Cardiac fibroblast (primary cell): ENCODE measurements at regions not wholly inside any gene's neighbourhood (a gene's known extent, or its start where the extent isn't known, plus 50 kb on each side); places are given as distances from the start of the nearest gene placed in this dataset.

Experiments used
- DNase-seq, 2 donors: peaks; one replicate each; pipeline versions ENCODE4 v3.0.0 to v3.0.0-alpha.2; 2010; ENCODE audit warnings: low read depth in 2 of 2
- H3K4me3 ChIP-seq, 2 donors: replicated peaks in 1 of 2; 1 replicate in 1 of 2; 2 replicates in 1 of 2; pipeline ENCODE4 v1.5.1; 2011; ENCODE audit warnings: low read depth in 2 of 2, low read length in 2 of 2, mild to moderate bottlenecking in 2 of 2, moderate library complexity in 1 of 2
- CTCF ChIP-seq: IDR thresholded peaks from one replicate; pipeline ENCODE4 v1.5.1; 2011; ENCODE audit warnings: low read depth, mild to moderate bottlenecking, low read length, inconsistent platforms

- no peak for DNase-seq
Measured at GRCh38 chr2:9100080-9100876, 96.8 kb upstream of the MBOAT2 start.

GRCh38 chr2:9099341-9099751 is 95.9 kb upstream of the MBOAT2 start:
- no peak for TF ChIP-seq CTCF
- peak in 1 of 2 donors; percentile 62 for DNase-seq
- H3K4me3 ChIP-seq = no peak overlapping the region

More at GRCh38 chr2:9100080-9100876, 96.8 kb upstream of the MBOAT2 start:
- no peak for TF ChIP-seq CTCF
- no peak overlapping the region for H3K4me3 ChIP-seq

- no peak overlapping the region for H3K4me3 ChIP-seq
- no peak for DNase-seq
- no peak for TF ChIP-seq CTCF
Measured at GRCh38 chr2:9097892-9098291, 94.4 kb upstream of the MBOAT2 start.

GRCh38 chr2:9097239-9097638 is 93.8 kb upstream of the MBOAT2 start:
- H3K4me3 ChIP-seq = no peak overlapping the region
- no peak for DNase-seq
- no peak for TF ChIP-seq CTCF

GRCh38 chr2:9096761-9097160 is 93.3 kb upstream of the MBOAT2 start:
- DNase-seq = no peak
- TF ChIP-seq CTCF = no peak
- H3K4me3 ChIP-seq = no peak overlapping the region

GRCh38 chr2:9095690-9096089 is 92.2 kb upstream of the MBOAT2 start:
- peak; percentile 48 to 68 for DNase-seq
- TF ChIP-seq CTCF = peak; percentile 5
- no peak overlapping the region for H3K4me3 ChIP-seq
